Mammary epithelial cell (primary cell): ENCODE measurements at regions not wholly inside any gene's neighbourhood (a gene's known extent, or its start where the extent isn't known, plus 50 kb on each side); places are given as distances from the start of the nearest gene placed in this dataset.

Experiments
- CTCF ChIP-seq, 2 donors: IDR thresholded peaks in 1 of 2; conservative IDR thresholded peaks in 1 of 2; 2 replicates each; pipeline ENCODE4 v1.5.1; 2011 to 2012; ENCODE audit warnings: inconsistent platforms in 2 of 2, low read length in 2 of 2, mild to moderate bottlenecking in 2 of 2, control low read depth in 1 of 2, low read depth in 1 of 2; ENCODE audit not compliant: insufficient read depth in 1 of 2; ENCODE audit errors: extremely low read depth in 1 of 2
- EZH2 ChIP-seq: IDR thresholded peaks from 2 replicates; pipeline ENCODE4 v1.6.1; 2012; ENCODE audit warnings: low read length, inconsistent platforms, borderline replicate concordance

DNA sequence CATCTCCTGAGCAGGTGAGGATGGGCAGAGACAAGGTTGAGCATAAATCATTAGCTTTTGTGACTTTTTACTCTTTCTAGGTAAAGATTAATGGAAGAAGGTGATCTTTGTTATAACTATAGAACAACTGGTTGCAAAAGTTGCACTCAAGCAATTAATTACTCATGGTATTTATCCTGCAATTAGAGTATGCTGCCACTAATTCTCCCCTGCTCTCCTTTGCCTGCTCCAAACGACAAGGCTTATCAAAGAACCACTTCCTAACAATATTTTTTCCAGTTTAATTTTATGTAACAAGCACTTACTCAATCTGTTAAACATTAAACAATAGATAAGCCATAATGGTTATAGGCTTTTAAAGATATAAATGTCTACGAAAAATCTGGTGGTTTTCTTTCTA is 189.9 kb upstream of the PELI2 start:
- no peak for TF ChIP-seq EZH2
- no peak for TF ChIP-seq CTCF (conservative IDR thresholded peaks at IDR 0.05 in 1 of 2, IDR thresholded peaks at IDR 0.05 in 1 of 2; ENCODE audit: extremely low read depth in 1 of 2, insufficient read depth in 1 of 2, low read depth in 1 of 2, low read length in 2 of 2)
